Fibroblast of villous mesenchyme (primary cell): ENCODE measurements at regions not wholly inside any gene's neighbourhood (a gene's known extent, or its start where the extent isn't known, plus 50 kb on each side); places are given as distances from the start of the nearest gene placed in this dataset.

Experiments used
- DNase-seq: peaks from one replicate; pipeline ENCODE4 v3.0.0-alpha.2; 2010; ENCODE audit warnings: low read depth
- H3K4me3 ChIP-seq: 2 replicates; pipeline ENCODE4 v1.5.1; 2011; ENCODE audit warnings: low read depth, mild to moderate bottlenecking, low read length
- CTCF ChIP-seq: IDR thresholded peaks from 2 replicates; pipeline ENCODE4 v1.5.1; 2012; ENCODE audit warnings: low read depth, mild to moderate bottlenecking, low read length; ENCODE audit not compliant: insufficient read depth

DNA sequence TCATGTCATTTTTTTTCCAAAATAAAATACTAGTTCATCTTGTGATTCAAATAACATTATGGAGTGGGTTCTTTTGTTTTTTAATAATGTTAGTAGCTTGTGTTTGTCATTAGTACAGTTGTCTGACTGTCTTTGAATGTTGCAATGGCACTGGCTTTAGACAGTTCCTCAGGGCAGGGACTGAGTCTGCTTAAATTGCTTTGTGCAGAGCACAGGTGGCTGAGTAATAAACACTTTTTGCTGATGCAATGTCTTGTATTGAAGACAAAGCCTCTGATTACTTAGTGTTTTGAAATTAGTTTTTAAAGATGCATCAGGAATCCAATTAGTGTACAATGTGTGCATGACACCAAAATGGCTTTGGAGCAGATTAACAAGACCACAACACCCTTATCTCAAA, 88.7 kb upstream of the PCDH9 start:
- no peak for TF ChIP-seq CTCF
- H3K4me3 ChIP-seq: no peak overlapping the region
- DNase-seq: no peak

GRCh38 chr13:67318398-67318797, 88.3 kb upstream of the PCDH9 start:
- DNase-seq: no peak
- H3K4me3 ChIP-seq: no peak overlapping the region
- no peak for TF ChIP-seq CTCF

GRCh38 chr13:67314405-67314804, 84.3 kb upstream of the PCDH9 start:
- no peak for DNase-seq
- no peak overlapping the region for H3K4me3 ChIP-seq
- no peak for TF ChIP-seq CTCF

- no peak for DNase-seq
- no peak overlapping the region for H3K4me3 ChIP-seq
- no peak for TF ChIP-seq CTCF
Measured at GRCh38 chr13:67308004-67308772, 78.1 kb upstream of the PCDH9 start.

- DNase-seq: no peak
- no peak overlapping the region for H3K4me3 ChIP-seq
- no peak for TF ChIP-seq CTCF
Measured at GRCh38 chr13:67306742-67307141, 76.6 kb upstream of the PCDH9 start.

GRCh38 chr13:67303661-67304333, 73.7 kb upstream of the PCDH9 start:
- no peak overlapping the region for H3K4me3 ChIP-seq
- DNase-seq: no peak
- TF ChIP-seq CTCF: no peak
